ENCODE measurements at regions not wholly inside any gene's neighbourhood (a gene's known extent, or its start where the extent isn't known, plus 50 kb on each side); places are given as distances from the start of the nearest gene placed in this dataset.

- Histone ChIP-seq H3K9ac (no peak overlapping the region), H3K4me2 (no peak overlapping the region; the same call in 1 of the 2 replicates), H3K27ac (ENCODE audit: low read depth in 2 of 2, low read length in 1 of 2) (no peak overlapping the region), H3K4me3 (ENCODE audit: low read depth in 2 of 2, low read length in 1 of 2) (no peak overlapping the region), H4K20me1 (ENCODE audit: insufficient read depth) (no peaks in the 10 kb centered on the region), H3K27me3 (ENCODE audit: insufficient read depth) (no peaks in the 10 kb centered on the region), H3K79me2 (ENCODE audit: insufficient read depth) (no peaks in the 10 kb centered on the region), H3F3A (replicated peaks; ENCODE audit: insufficient read depth) (no peaks in the 10 kb centered on the region), H2AFZ (ENCODE audit: low read depth) (no peak overlapping the region), H3K4me1 (ENCODE audit: control insufficient read depth in 1 of 2, insufficient read depth in 2 of 2, low read depth in 1 of 2, low read length in 1 of 2) (no peaks in the 10 kb centered on the region), H3K9me2 (no peaks in the 10 kb centered on the region), H3K36me3 (replicated peaks in 1 of 2; ENCODE audit: control insufficient read depth in 1 of 2, insufficient read depth in 2 of 2, low read length in 1 of 2) (no peaks in the 10 kb centered on the region), H3K9me3 (no peaks in the 10 kb centered on the region)
- ChIA-PET POLR2A (no interaction called here), CTCF (interaction anchor here (0.6 kb wide), 1 partner anchor 28 kb away, joined by 3 read pairs; no protein-coding TSS in a partner anchor)
- no peak for TF ChIP-seq FOXJ3 (CRISPR knock-in tag; IDR thresholded peaks at IDR 0.05)
- TF ChIP-seq REST (IDR thresholded peaks at IDR 0.05; ENCODE audit: low read depth, low read length): no peak
- TF ChIP-seq USF1 (IDR thresholded peaks at IDR 0.05; ENCODE audit: borderline replicate concordance, low read depth): no peak
- TF ChIP-seq ZBTB33 (IDR thresholded peaks at IDR 0.05; ENCODE audit: borderline replicate concordance, low read depth): no peak
- no peak for TF ChIP-seq RXRA (IDR thresholded peaks at IDR 0.05; ENCODE audit: borderline replicate concordance, low read depth)
- TF ChIP-seq SIN3A (IDR thresholded peaks at IDR 0.05; ENCODE audit: borderline replicate concordance, low read depth, low read length): no peak
- TF ChIP-seq FOSL2 (IDR thresholded peaks at IDR 0.05; ENCODE audit: borderline replicate concordance, low read depth): no peak
- TF ChIP-seq MAX (IDR thresholded peaks at IDR 0.05; ENCODE audit: low read depth): no peak
- TF ChIP-seq NRF1 (IDR thresholded peaks at IDR 0.05; ENCODE audit: low read depth, low read length): no peak
- no peak for TF ChIP-seq RCOR1 (IDR thresholded peaks at IDR 0.05; ENCODE audit: low read length)
- no peak for TF ChIP-seq RFX5 (IDR thresholded peaks at IDR 0.05; ENCODE audit: low read length)
- no peak for TF ChIP-seq USF2 (IDR thresholded peaks at IDR 0.05; ENCODE audit: borderline replicate concordance, low read depth, low read length)
- no peak for TF ChIP-seq GABPA (IDR thresholded peaks at IDR 0.05; ENCODE audit: low read depth)
- no peak for TF ChIP-seq TCF12 (IDR thresholded peaks at IDR 0.05)
- no peak for TF ChIP-seq YY1 (IDR thresholded peaks at IDR 0.05; ENCODE audit: low read depth)
- no peak for TF ChIP-seq GATA2 (CRISPR knock-in tag; IDR thresholded peaks at IDR 0.05)
- no peak for TF ChIP-seq ELF1 (IDR thresholded peaks at IDR 0.05)
- TF ChIP-seq RAD21 (IDR thresholded peaks at IDR 0.05; ENCODE audit: low read length): no peak
- WGBS (ENCODE audit: low lambda C conversion rate): 2% methylated on average over 11 of the region's 11 CpGs
- no peak for DNase-seq
Measured at GRCh38 chr9:1231998-1232919, 182.1 kb downstream of the DMRT2 start.
